Neuron (in vitro differentiated cells): ENCODE measurements at regions not wholly inside any gene's neighbourhood (a gene's known extent, or its start where the extent isn't known, plus 50 kb on each side); places are given as distances from the start of the nearest gene placed in this dataset.

Source experiments
- H2AFZ ChIP-seq: one replicate; pipeline ENCODE4 v1.6.1; 2013; ENCODE audit warnings: low read depth, mild to moderate bottlenecking, inconsistent platforms, low read length, moderate library complexity
- H3K27me3 ChIP-seq: one replicate; pipeline ENCODE4 v1.6.1; 2013; ENCODE audit warnings: low read length; ENCODE audit not compliant: insufficient read depth
- H3K36me3 ChIP-seq: one replicate; pipeline ENCODE4 v1.6.1; 2013; ENCODE audit warnings: low read length; ENCODE audit not compliant: insufficient read depth
- H3K4me1 ChIP-seq: one replicate; pipeline ENCODE4 v1.6.1; 2013; ENCODE audit warnings: low read length; ENCODE audit not compliant: insufficient read depth
- H3K4me3 ChIP-seq: 2 replicates; pipeline ENCODE4 v1.5.1; 2013; ENCODE audit warnings: mild to moderate bottlenecking, low read length, moderate library complexity
- H3K9me3 ChIP-seq: one replicate; pipeline ENCODE4 v1.6.1; 2013; ENCODE audit warnings: low read length

GRCh38 chr3:147615035-147615434 lies 205.9 kb downstream of the ZIC1 start:
- Histone ChIP-seq H3K27me3 (no peaks in the 10 kb centered on the region), H3K9me3 (no peaks in the 10 kb centered on the region)

GRCh38 chr3:147616998-147617619 lies 207.9 kb downstream of the ZIC1 start:
- Histone ChIP-seq H2AFZ (no peak overlapping the region), H3K27me3 (no peaks in the 10 kb centered on the region), H3K4me3 (no peak overlapping the region), H3K4me1 (peaks cover 23% of the 10 kb centered on the region), H3K36me3 (no peaks in the 10 kb centered on the region), H3K9me3 (no peaks in the 10 kb centered on the region)

More at GRCh38 chr3:147615035-147615434, 205.9 kb downstream of the ZIC1 start:
- Histone ChIP-seq H3K36me3 (no peaks in the 10 kb centered on the region), H3K4me3 (no peak overlapping the region), H3K4me1 (peaks cover 12% of the 10 kb centered on the region), H2AFZ (no peak overlapping the region)

GRCh38 chr3:147618691-147619090 lies 209.5 kb downstream of the ZIC1 start:
- H2AFZ ChIP-seq, result no peak overlapping the region
- H3K4me1 ChIP-seq, result peaks cover 21% of the 10 kb centered on the region
- no peaks in the 10 kb centered on the region for H3K9me3 ChIP-seq
- H3K27me3 ChIP-seq, result no peaks in the 10 kb centered on the region
- H3K36me3 ChIP-seq, result no peaks in the 10 kb centered on the region
- no peak overlapping the region for H3K4me3 ChIP-seq

- Histone ChIP-seq H3K4me3 (no peak overlapping the region), H3K4me1 (peaks cover 21% of the 10 kb centered on the region), H3K27me3 (no peaks in the 10 kb centered on the region), H3K9me3 (no peaks in the 10 kb centered on the region), H2AFZ (peak overlapping the region; percentile 48), H3K36me3 (no peaks in the 10 kb centered on the region)
These were observed 210.9 kb downstream of the ZIC1 start for GRCh38 chr3:147619921-147620560.

- H3K4me1 ChIP-seq, result peaks cover 21% of the 10 kb centered on the region
- H3K9me3 ChIP-seq, result no peaks in the 10 kb centered on the region
- no peak overlapping the region for H2AFZ ChIP-seq
- no peak overlapping the region for H3K4me3 ChIP-seq
- H3K27me3 ChIP-seq, result no peaks in the 10 kb centered on the region
- no peaks in the 10 kb centered on the region for H3K36me3 ChIP-seq
These were observed 211.7 kb downstream of the ZIC1 start for GRCh38 chr3:147620906-147621305.

GRCh38 chr3:147630921-147631415 lies 221.8 kb downstream of the ZIC1 start:
- Histone ChIP-seq H3K4me3 (no peak overlapping the region), H3K4me1 (no peaks in the 10 kb centered on the region), H2AFZ (no peak overlapping the region), H3K9me3 (no peaks in the 10 kb centered on the region), H3K27me3 (no peaks in the 10 kb centered on the region), H3K36me3 (no peaks in the 10 kb centered on the region)

GRCh38 chr3:147640781-147641180 lies 231.6 kb downstream of the ZIC1 start:
- Histone ChIP-seq H3K4me3 (no peak overlapping the region), H3K27me3 (no peaks in the 10 kb centered on the region), H2AFZ (no peak overlapping the region), H3K4me1 (no peaks in the 10 kb centered on the region), H3K9me3 (no peaks in the 10 kb centered on the region), H3K36me3 (no peaks in the 10 kb centered on the region)

GRCh38 chr3:147645761-147646160 lies 236.6 kb downstream of the ZIC1 start:
- no peak overlapping the region for H2AFZ ChIP-seq
- H3K4me3 ChIP-seq, result no peak overlapping the region
- no peaks in the 10 kb centered on the region for H3K27me3 ChIP-seq
- H3K4me1 ChIP-seq, result no peaks in the 10 kb centered on the region
- H3K36me3 ChIP-seq, result no peaks in the 10 kb centered on the region
- no peaks in the 10 kb centered on the region for H3K9me3 ChIP-seq

- no peaks in the 10 kb centered on the region for H3K4me1 ChIP-seq
- no peak overlapping the region for H3K4me3 ChIP-seq
- no peaks in the 10 kb centered on the region for H3K36me3 ChIP-seq
- no peaks in the 10 kb centered on the region for H3K9me3 ChIP-seq
- H3K27me3 ChIP-seq, result no peaks in the 10 kb centered on the region
- H2AFZ ChIP-seq, result no peak overlapping the region
These were observed 240.3 kb downstream of the ZIC1 start for GRCh38 chr3:147649475-147649874.

GRCh38 chr3:147651107-147651778 lies 242.1 kb downstream of the ZIC1 start:
- Histone ChIP-seq H3K4me3 (no peak overlapping the region), H2AFZ (no peak overlapping the region), H3K9me3 (no peaks in the 10 kb centered on the region), H3K36me3 (no peaks in the 10 kb centered on the region), H3K27me3 (no peaks in the 10 kb centered on the region), H3K4me1 (no peaks in the 10 kb centered on the region)

- Histone ChIP-seq H3K4me3 (no peak overlapping the region), H3K36me3 (no peaks in the 10 kb centered on the region), H3K4me1 (no peaks in the 10 kb centered on the region), H3K27me3 (no peaks in the 10 kb centered on the region), H3K9me3 (no peaks in the 10 kb centered on the region), H2AFZ (no peak overlapping the region)
These were observed 243.6 kb downstream of the ZIC1 start for GRCh38 chr3:147652651-147653366.

GRCh38 chr3:147653367-147653923 lies 244.3 kb downstream of the ZIC1 start:
- Histone ChIP-seq H2AFZ (no peak overlapping the region), H3K9me3 (no peaks in the 10 kb centered on the region), H3K27me3 (no peaks in the 10 kb centered on the region), H3K36me3 (no peaks in the 10 kb centered on the region), H3K4me3 (no peak overlapping the region), H3K4me1 (no peaks in the 10 kb centered on the region)

- H3K4me1 ChIP-seq, result no peaks in the 10 kb centered on the region
- H3K36me3 ChIP-seq, result no peaks in the 10 kb centered on the region
- H3K4me3 ChIP-seq, result no peak overlapping the region
- no peak overlapping the region for H2AFZ ChIP-seq
- H3K27me3 ChIP-seq, result no peaks in the 10 kb centered on the region
- no peaks in the 10 kb centered on the region for H3K9me3 ChIP-seq
These were observed 245.7 kb downstream of the ZIC1 start for GRCh38 chr3:147654827-147655226.
